Muscle layer of duodenum (tissue), 2 donors: ENCODE measurements at regions not wholly inside any gene's neighbourhood (a gene's known extent, or its start where the extent isn't known, plus 50 kb on each side); places are given as distances from the start of the nearest gene placed in this dataset.

Experiments
- H3K27ac ChIP-seq: one replicate; pipeline ENCODE4 v1.7.0; 2013; ENCODE audit warnings: mild to moderate bottlenecking, low read length
- H3K27me3 ChIP-seq: one replicate; pipeline ENCODE4 v1.7.0; 2013; ENCODE audit warnings: low read depth, mild to moderate bottlenecking, control low read depth, low read length
- H3K36me3 ChIP-seq, 2 donors: one replicate each; pipeline ENCODE4 v1.7.0; 2013; ENCODE audit warnings: low read length in 2 of 2, control low read depth in 1 of 2, mild to moderate bottlenecking in 1 of 2; ENCODE audit not compliant: insufficient read depth in 2 of 2, control insufficient read depth in 1 of 2
- H3K4me1 ChIP-seq, 2 donors: one replicate each; pipeline ENCODE4 v1.7.0; 2013; ENCODE audit warnings: low read length in 2 of 2, mild to moderate bottlenecking in 2 of 2, control low read depth in 1 of 2, moderate library complexity in 1 of 2; ENCODE audit not compliant: insufficient read depth in 2 of 2, control insufficient read depth in 1 of 2
- H3K4me3 ChIP-seq, 2 donors: one replicate each; pipeline ENCODE4 v1.7.0; 2013; ENCODE audit warnings: low read length in 2 of 2, low read depth in 1 of 2, mild to moderate bottlenecking in 1 of 2
- H3K9me3 ChIP-seq, 2 donors: one replicate each; pipeline ENCODE4 v1.7.0; 2013; ENCODE audit warnings: low read length in 2 of 2, control low read depth in 1 of 2, mild to moderate bottlenecking in 1 of 2; ENCODE audit not compliant: control insufficient read depth in 1 of 2
- donor health status: healthy.

- H3K36me3 ChIP-seq = no peaks in the 10 kb centered on the region
- no peak overlapping the region for H3K27ac ChIP-seq
- no peaks in the 10 kb centered on the region for H3K27me3 ChIP-seq
- no peaks in the 10 kb centered on the region for H3K4me1 ChIP-seq
- H3K4me3 ChIP-seq = no peak overlapping the region
- H3K9me3 ChIP-seq = no peaks in the 10 kb centered on the region
Observed at GRCh38 chr7:46786221-46786954, 795.5 kb downstream of the TNS3 start.

GRCh38 chr7:46784732-46785131, 797.2 kb downstream of the TNS3 start:
- Histone ChIP-seq H3K4me3 (no peak overlapping the region), H3K36me3 (no peaks in the 10 kb centered on the region), H3K9me3 (no peaks in the 10 kb centered on the region), H3K4me1 (no peaks in the 10 kb centered on the region), H3K27ac (no peak overlapping the region), H3K27me3 (no peaks in the 10 kb centered on the region)

- no peaks in the 10 kb centered on the region for H3K27me3 ChIP-seq
- no peak overlapping the region for H3K4me3 ChIP-seq
- H3K9me3 ChIP-seq = no peaks in the 10 kb centered on the region
- no peak overlapping the region for H3K27ac ChIP-seq
- no peaks in the 10 kb centered on the region for H3K4me1 ChIP-seq
- no peaks in the 10 kb centered on the region for H3K36me3 ChIP-seq
Observed at GRCh38 chr7:46781901-46782439, 799.9 kb downstream of the TNS3 start.

GRCh38 chr7:46776790-46777189, 805.1 kb downstream of the TNS3 start:
- Histone ChIP-seq H3K4me3 (no peak overlapping the region), H3K36me3 (no peaks in the 10 kb centered on the region), H3K27me3 (no peaks in the 10 kb centered on the region), H3K4me1 (no peaks in the 10 kb centered on the region), H3K9me3 (no peaks in the 10 kb centered on the region), H3K27ac (no peak overlapping the region)

GRCh38 chr7:46775776-46776175, 806.1 kb downstream of the TNS3 start:
- no peak overlapping the region for H3K27ac ChIP-seq
- no peaks in the 10 kb centered on the region for H3K4me1 ChIP-seq
- no peaks in the 10 kb centered on the region for H3K9me3 ChIP-seq
- no peaks in the 10 kb centered on the region for H3K27me3 ChIP-seq
- no peak overlapping the region for H3K4me3 ChIP-seq
- H3K36me3 ChIP-seq = no peaks in the 10 kb centered on the region

GRCh38 chr7:46775020-46775419, 806.9 kb downstream of the TNS3 start:
- H3K36me3 ChIP-seq = no peaks in the 10 kb centered on the region
- H3K4me1 ChIP-seq = no peaks in the 10 kb centered on the region
- H3K27ac ChIP-seq = no peak overlapping the region
- H3K9me3 ChIP-seq = no peaks in the 10 kb centered on the region
- H3K27me3 ChIP-seq = no peaks in the 10 kb centered on the region
- H3K4me3 ChIP-seq = no peak overlapping the region

- no peaks in the 10 kb centered on the region for H3K4me1 ChIP-seq
- H3K36me3 ChIP-seq = no peaks in the 10 kb centered on the region
- no peak overlapping the region for H3K27ac ChIP-seq
- H3K4me3 ChIP-seq = no peak overlapping the region
- no peaks in the 10 kb centered on the region for H3K27me3 ChIP-seq
- no peaks in the 10 kb centered on the region for H3K9me3 ChIP-seq
Observed at GRCh38 chr7:46774515-46774914, 807.4 kb downstream of the TNS3 start.

GRCh38 chr7:46772776-46773175, 809.1 kb downstream of the TNS3 start:
- Histone ChIP-seq H3K4me3 (no peak overlapping the region), H3K36me3 (no peaks in the 10 kb centered on the region), H3K9me3 (peaks cover 0 to 8% of the 10 kb centered on the region in 2 donors), H3K4me1 (no peaks in the 10 kb centered on the region), H3K27ac (no peak overlapping the region), H3K27me3 (no peaks in the 10 kb centered on the region)

GRCh38 chr7:46767071-46767470, 814.8 kb downstream of the TNS3 start:
- H3K27ac ChIP-seq = no peak overlapping the region

GRCh38 chr7:46764100-46764936, 817.6 kb downstream of the TNS3 start:
- Histone ChIP-seq H3K9me3 (peaks cover 0 to 7% of the 10 kb centered on the region in 2 donors), H3K36me3 (no peaks in the 10 kb centered on the region), H3K27ac (no peak overlapping the region), H3K4me3 (no peak overlapping the region), H3K27me3 (no peaks in the 10 kb centered on the region), H3K4me1 (no peaks in the 10 kb centered on the region)

More at GRCh38 chr7:46767071-46767470, 814.8 kb downstream of the TNS3 start:
- no peaks in the 10 kb centered on the region for H3K27me3 ChIP-seq
- no peaks in the 10 kb centered on the region for H3K4me1 ChIP-seq
- H3K9me3 ChIP-seq = peaks cover 0 to 8% of the 10 kb centered on the region in 2 donors
- H3K36me3 ChIP-seq = no peaks in the 10 kb centered on the region
- no peak overlapping the region for H3K4me3 ChIP-seq

- Histone ChIP-seq H3K27me3 (no peaks in the 10 kb centered on the region), H3K9me3 (no peaks in the 10 kb centered on the region), H3K4me3 (no peak overlapping the region), H3K36me3 (no peaks in the 10 kb centered on the region), H3K27ac (no peak overlapping the region), H3K4me1 (no peaks in the 10 kb centered on the region)
Observed at GRCh38 chr7:46763344-46763743, 818.6 kb downstream of the TNS3 start.
